Stomach smooth muscle (tissue), 2 donors: ENCODE measurements at regions not wholly inside any gene's neighbourhood (a gene's known extent, or its start where the extent isn't known, plus 50 kb on each side); places are given as distances from the start of the nearest gene placed in this dataset.

Experiments
- H3K27ac ChIP-seq: one replicate; pipeline ENCODE4 v1.7.0; 2013; ENCODE audit warnings: mild to moderate bottlenecking, low read length, inconsistent platforms
- H3K27me3 ChIP-seq, 2 donors: one replicate each; pipeline ENCODE4 v1.7.0; 2013; ENCODE audit warnings: low read length in 2 of 2; ENCODE audit not compliant: insufficient read depth in 2 of 2, control insufficient read depth in 1 of 2
- H3K36me3 ChIP-seq, 2 donors: one replicate each; pipeline ENCODE4 v1.7.0; 2013; ENCODE audit warnings: low read length in 2 of 2; ENCODE audit not compliant: control insufficient read depth in 2 of 2, insufficient read depth in 2 of 2
- H3K4me1 ChIP-seq: one replicate; pipeline ENCODE4 v1.7.0; 2013; ENCODE audit warnings: low read length; ENCODE audit not compliant: control insufficient read depth, insufficient read depth
- H3K4me3 ChIP-seq, 2 donors: one replicate each; pipeline ENCODE4 v1.7.0; 2013; ENCODE audit warnings: low read length in 2 of 2
- H3K9ac ChIP-seq, 2 donors: one replicate each; pipeline ENCODE4 v1.7.0; 2013; ENCODE audit warnings: low read length in 2 of 2, mild to moderate bottlenecking in 1 of 2
- H3K9me3 ChIP-seq, 2 donors: one replicate each; pipeline ENCODE4 v1.7.0; 2013; ENCODE audit warnings: low read length in 2 of 2; ENCODE audit not compliant: control insufficient read depth in 2 of 2
- donor health status: healthy.
- donor health status: Pancreatic carcinoma.

GRCh38 chr5:56543441-56544388 lies 271.6 kb upstream of the MAP3K1 start:
- H3K9ac ChIP-seq = no peak overlapping the region
- no peak overlapping the region for H3K4me3 ChIP-seq
- no peak overlapping the region for H3K27ac ChIP-seq
- no peaks in the 10 kb centered on the region for H3K4me1 ChIP-seq
- H3K27me3 ChIP-seq = no peaks in the 10 kb centered on the region
- no peaks in the 10 kb centered on the region for H3K9me3 ChIP-seq
- H3K36me3 ChIP-seq = no peaks in the 10 kb centered on the region

GRCh38 chr5:56540266-56540665 lies 275.1 kb upstream of the MAP3K1 start:
- no peaks in the 10 kb centered on the region for H3K27me3 ChIP-seq
- no peak overlapping the region for H3K4me3 ChIP-seq
- no peak overlapping the region for H3K27ac ChIP-seq

GRCh38 chr5:56538580-56538979 lies 276.8 kb upstream of the MAP3K1 start:
- Histone ChIP-seq H3K27ac (no peak overlapping the region), H3K4me1 (no peaks in the 10 kb centered on the region), H3K9me3 (no peaks in the 10 kb centered on the region), H3K4me3 (no peak overlapping the region), H3K27me3 (no peaks in the 10 kb centered on the region), H3K9ac (no peak overlapping the region), H3K36me3 (no peaks in the 10 kb centered on the region)

More at GRCh38 chr5:56540266-56540665, 275.1 kb upstream of the MAP3K1 start:
- no peak overlapping the region for H3K9ac ChIP-seq
- no peaks in the 10 kb centered on the region for H3K9me3 ChIP-seq
- no peaks in the 10 kb centered on the region for H3K4me1 ChIP-seq
- H3K36me3 ChIP-seq = no peaks in the 10 kb centered on the region

- Histone ChIP-seq H3K36me3 (no peaks in the 10 kb centered on the region), H3K4me1 (no peaks in the 10 kb centered on the region), H3K9ac (no peak overlapping the region), H3K27ac (no peak overlapping the region), H3K9me3 (no peaks in the 10 kb centered on the region), H3K4me3 (no peak overlapping the region), H3K27me3 (no peaks in the 10 kb centered on the region)
Measured at GRCh38 chr5:56535347-56535746, 280.0 kb upstream of the MAP3K1 start.

GRCh38 chr5:56534102-56534829 lies 281.1 kb upstream of the MAP3K1 start:
- H3K4me1 ChIP-seq = no peaks in the 10 kb centered on the region
- no peaks in the 10 kb centered on the region for H3K27me3 ChIP-seq
- no peaks in the 10 kb centered on the region for H3K36me3 ChIP-seq
- no peak overlapping the region for H3K4me3 ChIP-seq
- no peak overlapping the region for H3K27ac ChIP-seq
- no peaks in the 10 kb centered on the region for H3K9me3 ChIP-seq
- H3K9ac ChIP-seq = no peak overlapping the region

- Histone ChIP-seq H3K27ac (no peak overlapping the region), H3K27me3 (no peaks in the 10 kb centered on the region), H3K9ac (no peak overlapping the region), H3K4me1 (no peaks in the 10 kb centered on the region), H3K4me3 (no peak overlapping the region), H3K9me3 (no peaks in the 10 kb centered on the region), H3K36me3 (no peaks in the 10 kb centered on the region)
Measured at GRCh38 chr5:56532466-56532865, 282.9 kb upstream of the MAP3K1 start.

GRCh38 chr5:56530626-56531138 lies 284.7 kb upstream of the MAP3K1 start:
- H3K4me3 ChIP-seq = no peak overlapping the region
- no peaks in the 10 kb centered on the region for H3K27me3 ChIP-seq
- no peak overlapping the region for H3K9ac ChIP-seq
- H3K36me3 ChIP-seq = no peaks in the 10 kb centered on the region
- no peak overlapping the region for H3K27ac ChIP-seq
- H3K4me1 ChIP-seq = no peaks in the 10 kb centered on the region
- H3K9me3 ChIP-seq = no peaks in the 10 kb centered on the region

GRCh38 chr5:56529666-56530430 lies 285.5 kb upstream of the MAP3K1 start:
- Histone ChIP-seq H3K27ac (no peak overlapping the region), H3K4me3 (no peak overlapping the region), H3K9me3 (no peaks in the 10 kb centered on the region), H3K4me1 (no peaks in the 10 kb centered on the region), H3K27me3 (no peaks in the 10 kb centered on the region), H3K36me3 (no peaks in the 10 kb centered on the region), H3K9ac (no peak overlapping the region)

GRCh38 chr5:56527174-56527573 lies 288.2 kb upstream of the MAP3K1 start:
- H3K4me1 ChIP-seq = no peaks in the 10 kb centered on the region
- no peak overlapping the region for H3K27ac ChIP-seq
- H3K9ac ChIP-seq = no peak overlapping the region
- no peak overlapping the region for H3K4me3 ChIP-seq
- H3K27me3 ChIP-seq = no peaks in the 10 kb centered on the region
- H3K9me3 ChIP-seq = no peaks in the 10 kb centered on the region
- H3K36me3 ChIP-seq = no peaks in the 10 kb centered on the region

- no peaks in the 10 kb centered on the region for H3K9me3 ChIP-seq
- H3K27ac ChIP-seq = no peak overlapping the region
- no peaks in the 10 kb centered on the region for H3K36me3 ChIP-seq
- no peaks in the 10 kb centered on the region for H3K4me1 ChIP-seq
- no peak overlapping the region for H3K4me3 ChIP-seq
- H3K9ac ChIP-seq = no peak overlapping the region
- no peaks in the 10 kb centered on the region for H3K27me3 ChIP-seq
Measured at GRCh38 chr5:56525113-56525512, 290.2 kb upstream of the MAP3K1 start.
